ENCODE measurements at regions not wholly inside any gene's neighbourhood (a gene's known extent, or its start where the extent isn't known, plus 50 kb on each side); places are given as distances from the start of the nearest gene placed in this dataset.
"Not testable (repeated sequence)": the region's sequence is repeated elsewhere in the genome, so short reads cannot be mapped to it uniquely, and the experiment has no call there.

DNA sequence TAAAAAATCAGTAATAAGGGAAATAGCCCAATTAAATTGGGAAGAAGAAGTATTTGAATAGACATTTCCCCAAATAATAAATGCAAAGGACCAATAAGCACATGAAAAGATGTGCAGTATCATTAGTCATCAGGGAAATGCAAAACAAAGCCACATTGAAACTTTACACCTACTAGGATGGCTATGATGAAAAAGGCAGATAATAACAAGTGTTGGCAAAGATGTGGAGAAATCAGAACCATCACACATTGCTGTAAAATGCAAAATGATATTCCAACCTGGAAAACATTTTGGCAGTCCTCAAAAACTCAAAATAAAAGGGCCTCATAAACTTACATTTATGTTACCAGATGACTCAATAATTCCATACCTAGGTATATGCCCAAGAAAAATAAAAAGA, 131.1 kb upstream of the G2E3 start:
- H3K9me3 Mint-ChIP-seq: no peaks in the 10 kb centered on the region

DNA sequence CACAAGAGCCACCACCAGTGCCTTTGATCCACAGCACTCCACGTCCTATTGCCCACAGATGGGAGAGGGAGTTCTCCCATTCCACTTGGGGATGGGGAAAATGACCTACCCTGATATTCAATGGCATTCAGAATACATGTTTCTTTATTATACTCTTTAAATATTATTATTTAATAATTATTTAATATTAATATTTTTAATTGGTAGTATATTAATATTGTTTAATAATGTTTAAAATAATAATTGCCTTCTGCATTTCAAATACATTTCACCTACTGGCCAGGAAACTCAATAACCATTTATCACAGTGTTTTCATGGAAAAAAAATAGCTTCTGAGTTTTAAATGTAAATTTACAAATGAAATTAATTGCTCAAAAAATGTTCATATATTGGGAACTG, 127.4 kb upstream of the G2E3 start:
- ATAC-seq: no peak
- no peaks in the 10 kb centered on the region for H3K9me3 Mint-ChIP-seq
- H3K36me3 Mint-ChIP-seq: no peaks in the 10 kb centered on the region
- no peak overlapping the region for H3K4me3 Mint-ChIP-seq
- H3K27ac Mint-ChIP-seq: no peak overlapping the region
- H3K4me1 Mint-ChIP-seq: no peaks in the 10 kb centered on the region
- H3K27me3 Mint-ChIP-seq: peaks cover 11% of the 10 kb centered on the region

More for the DNA sequence above, 131.1 kb upstream of the G2E3 start:
- H3K36me3 Mint-ChIP-seq: no peaks in the 10 kb centered on the region
- no peak overlapping the region for H3K4me3 Mint-ChIP-seq
- ATAC-seq: no peak
- H3K27ac Mint-ChIP-seq: no peak overlapping the region
- peaks cover 11% of the 10 kb centered on the region for H3K27me3 Mint-ChIP-seq
- H3K4me1 Mint-ChIP-seq: no peaks in the 10 kb centered on the region

DNA sequence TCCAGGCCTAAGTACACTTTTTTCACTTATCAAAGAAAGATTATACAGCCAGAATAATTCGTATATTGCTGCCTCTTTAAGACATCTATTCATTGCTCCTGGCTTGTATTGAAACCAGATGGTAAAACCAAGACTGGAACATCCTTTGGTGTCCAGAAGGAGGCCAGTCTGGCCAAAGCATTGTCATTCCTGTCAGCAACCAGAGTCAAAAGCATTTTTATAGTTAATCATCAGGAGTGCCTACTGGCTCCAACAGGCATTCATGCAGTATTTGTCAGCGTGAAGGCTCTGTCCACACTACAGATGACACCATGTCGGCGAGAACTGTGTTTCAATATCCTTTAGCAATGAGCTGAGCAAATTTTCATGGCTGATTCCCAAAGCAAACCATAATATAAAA, 118.0 kb upstream of the G2E3 start:
- no peaks in the 10 kb centered on the region for H3K9me3 Mint-ChIP-seq
- H3K4me3 Mint-ChIP-seq: no peak overlapping the region
- no peaks in the 10 kb centered on the region for H3K4me1 Mint-ChIP-seq
- H3K27ac Mint-ChIP-seq: no peak overlapping the region
- peaks cover 8% of the 10 kb centered on the region for H3K27me3 Mint-ChIP-seq
- no peak for ATAC-seq
- no peaks in the 10 kb centered on the region for H3K36me3 Mint-ChIP-seq

DNA sequence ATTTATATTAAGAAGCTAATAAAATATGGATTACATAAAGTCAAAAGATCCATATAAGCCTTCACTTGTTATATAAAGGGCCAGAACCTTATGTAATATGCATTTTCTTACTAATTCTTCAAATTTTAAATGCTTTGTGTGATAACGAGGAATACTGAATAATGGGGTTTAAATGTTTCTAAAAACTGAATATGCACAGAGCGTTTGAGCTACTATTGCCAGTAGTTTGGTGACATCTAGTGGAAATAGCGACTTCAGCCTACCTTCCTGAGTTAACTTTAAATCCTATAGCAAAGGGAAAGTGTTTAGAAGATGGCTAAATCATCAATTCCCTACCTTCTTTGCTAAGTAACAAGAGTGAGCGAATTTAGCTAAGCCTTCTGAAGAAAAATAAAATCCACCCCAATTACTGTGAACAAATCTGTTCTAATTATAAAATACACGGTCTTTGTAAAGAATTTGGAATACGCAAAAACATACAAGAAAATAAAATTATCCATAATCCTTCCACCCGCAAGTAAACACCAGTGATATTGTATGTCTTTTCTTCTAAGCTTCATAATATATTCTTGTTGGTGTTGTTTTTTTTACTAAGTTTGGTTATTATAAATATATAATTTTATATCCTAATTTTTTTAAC, 115.5 kb upstream of the G2E3 start:
- H3K4me3 Mint-ChIP-seq: no peak overlapping the region
- no peak overlapping the region for H3K27ac Mint-ChIP-seq

DNA sequence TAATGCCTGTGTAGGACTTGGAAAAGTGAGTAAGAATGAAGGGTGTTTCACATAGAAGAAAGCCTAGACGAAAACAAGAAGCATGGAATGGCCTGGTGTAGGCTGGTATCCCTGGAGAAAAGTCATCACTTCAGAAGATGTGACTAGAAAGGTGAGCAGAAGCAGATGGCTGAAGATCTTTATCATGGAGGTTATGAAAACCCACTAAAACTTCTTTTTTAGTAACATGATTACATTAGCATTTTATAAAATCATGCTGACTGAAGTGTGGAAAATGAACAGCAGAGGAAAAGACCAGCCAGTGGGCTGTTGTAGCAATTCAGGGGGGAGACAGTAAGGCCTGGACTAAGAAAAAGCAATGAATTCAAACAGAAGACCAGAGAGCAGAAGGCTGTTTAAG, 114.5 kb upstream of the G2E3 start:
- Mint-ChIP-seq H3K27ac (no peak overlapping the region), H3K36me3 (no peaks in the 10 kb centered on the region), H3K4me1 (no peaks in the 10 kb centered on the region), H3K9me3 (no peaks in the 10 kb centered on the region), H3K27me3 (peaks cover 8% of the 10 kb centered on the region), H3K4me3 (no peak overlapping the region)
- ATAC-seq: no peak

More for the DNA sequence above, 115.5 kb upstream of the G2E3 start:
- H3K9me3 Mint-ChIP-seq: no peaks in the 10 kb centered on the region
- no peaks in the 10 kb centered on the region for H3K36me3 Mint-ChIP-seq
- no peak for ATAC-seq
- H3K4me1 Mint-ChIP-seq: no peaks in the 10 kb centered on the region
- peaks cover 8% of the 10 kb centered on the region for H3K27me3 Mint-ChIP-seq

DNA sequence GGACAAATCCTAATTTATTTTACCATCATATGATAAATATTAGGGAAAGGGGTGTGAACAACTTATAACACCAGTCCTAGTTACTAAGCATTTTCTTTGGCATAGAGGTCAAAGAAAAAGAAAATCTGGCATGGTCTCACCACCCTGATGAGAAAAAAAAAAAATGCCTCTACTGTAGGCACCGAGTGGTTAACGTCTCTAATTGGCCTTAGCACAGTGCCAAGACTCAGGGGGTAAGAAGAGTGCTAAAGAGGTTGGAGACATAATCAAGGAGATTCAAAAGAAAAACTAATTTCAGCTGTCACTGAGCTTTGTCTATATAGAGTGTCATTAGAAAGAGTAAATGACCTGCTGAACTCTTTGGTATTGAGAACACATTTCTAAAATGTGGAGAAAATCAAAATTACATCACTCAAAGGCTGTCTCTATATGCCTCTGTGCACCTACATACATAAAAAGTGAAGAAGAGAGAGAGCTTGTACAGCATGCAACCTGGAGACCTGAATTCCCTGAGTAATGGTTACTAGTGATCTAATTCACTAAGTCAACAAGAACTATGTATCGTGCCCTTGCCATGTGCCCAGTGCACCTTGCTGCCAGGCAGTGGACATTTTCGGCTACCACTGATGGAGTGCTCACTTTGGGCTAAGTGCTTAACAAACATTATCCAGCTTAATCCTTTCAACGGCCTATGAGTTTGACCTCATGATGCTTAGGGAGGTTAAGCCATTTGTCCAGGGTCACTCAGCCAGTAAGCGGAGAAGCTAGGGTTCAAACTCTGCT, 113.8 kb upstream of the G2E3 start:
- no peak for ATAC-seq
- H3K4me1 Mint-ChIP-seq: no peaks in the 10 kb centered on the region
- H3K9me3 Mint-ChIP-seq: no peaks in the 10 kb centered on the region
- no peak overlapping the region for H3K4me3 Mint-ChIP-seq
- H3K27ac Mint-ChIP-seq: no peak overlapping the region
- no peaks in the 10 kb centered on the region for H3K36me3 Mint-ChIP-seq
- peaks cover 8% of the 10 kb centered on the region for H3K27me3 Mint-ChIP-seq

DNA sequence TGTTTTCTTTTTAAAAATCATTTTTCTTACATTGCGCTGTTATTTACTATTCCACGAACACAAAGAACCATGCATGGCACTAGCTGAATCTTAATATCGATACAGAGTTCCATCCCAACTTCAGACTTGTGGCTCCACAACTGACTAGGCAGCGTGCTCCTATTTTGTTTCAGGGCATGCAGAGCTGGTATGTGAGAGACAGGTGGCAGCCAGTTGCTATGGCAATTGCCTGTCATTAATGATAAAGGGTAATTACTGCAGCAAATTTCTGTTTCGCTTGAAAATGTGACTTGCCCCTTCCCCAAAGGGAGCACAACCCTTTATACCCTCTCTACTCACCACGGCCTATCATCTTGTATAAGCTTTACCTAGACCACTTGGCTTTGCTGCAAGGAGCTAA, 113.1 kb upstream of the G2E3 start:
- no peak for ATAC-seq
- peaks cover 3% of the 10 kb centered on the region for H3K27me3 Mint-ChIP-seq
- H3K9me3 Mint-ChIP-seq: no peaks in the 10 kb centered on the region
- no peaks in the 10 kb centered on the region for H3K36me3 Mint-ChIP-seq
- H3K4me1 Mint-ChIP-seq: no peaks in the 10 kb centered on the region
- no peak overlapping the region for H3K4me3 Mint-ChIP-seq
- no peak overlapping the region for H3K27ac Mint-ChIP-seq

DNA sequence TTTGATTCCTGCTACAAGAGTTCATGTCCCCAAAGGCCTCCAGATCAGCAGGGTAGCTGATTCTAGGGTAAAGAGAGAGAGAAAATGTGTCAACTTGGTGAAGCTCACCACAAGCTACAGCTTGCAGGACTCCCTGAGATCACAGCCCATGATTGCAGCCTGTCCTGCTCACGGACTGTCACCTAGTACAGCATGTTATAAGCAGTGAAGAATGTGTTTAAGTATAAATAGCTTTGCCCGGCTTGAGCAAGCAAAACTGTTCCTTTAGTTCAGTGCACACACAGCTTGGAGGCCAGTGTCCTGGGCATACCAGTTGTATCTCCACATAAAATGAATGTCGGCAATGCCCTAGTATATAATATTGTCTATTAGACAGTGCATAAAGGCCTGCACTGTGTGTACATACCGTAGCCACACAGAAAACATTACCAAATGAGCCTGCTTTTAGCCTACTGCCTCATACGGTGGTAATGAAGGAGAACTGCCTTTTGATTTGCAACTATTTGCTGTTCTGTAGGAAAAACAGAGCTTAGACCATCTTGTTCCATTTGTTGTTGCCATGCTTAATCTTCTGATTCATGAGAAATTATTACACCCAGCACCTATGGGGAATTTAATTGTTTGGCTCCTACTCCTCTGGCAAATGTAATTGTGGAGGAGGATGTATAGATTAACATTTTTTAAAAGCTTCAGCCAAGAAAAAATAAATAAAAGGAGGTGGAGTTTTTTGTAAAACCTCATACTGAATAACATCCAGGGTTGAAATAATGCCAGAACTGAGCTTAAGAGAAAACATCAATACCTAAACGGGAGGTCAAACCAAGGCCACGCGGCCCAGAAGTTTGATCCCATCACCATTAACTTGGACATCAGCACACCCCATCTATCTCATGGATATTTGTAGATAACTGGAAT, 108.1 kb upstream of the G2E3 start:
- ATAC-seq: no peak
- Mint-ChIP-seq H3K9me3 (no peaks in the 10 kb centered on the region), H3K27ac (no peak overlapping the region), H3K4me1 (no peaks in the 10 kb centered on the region), H3K36me3 (no peaks in the 10 kb centered on the region), H3K27me3 (no peaks in the 10 kb centered on the region), H3K4me3 (no peak overlapping the region)

DNA sequence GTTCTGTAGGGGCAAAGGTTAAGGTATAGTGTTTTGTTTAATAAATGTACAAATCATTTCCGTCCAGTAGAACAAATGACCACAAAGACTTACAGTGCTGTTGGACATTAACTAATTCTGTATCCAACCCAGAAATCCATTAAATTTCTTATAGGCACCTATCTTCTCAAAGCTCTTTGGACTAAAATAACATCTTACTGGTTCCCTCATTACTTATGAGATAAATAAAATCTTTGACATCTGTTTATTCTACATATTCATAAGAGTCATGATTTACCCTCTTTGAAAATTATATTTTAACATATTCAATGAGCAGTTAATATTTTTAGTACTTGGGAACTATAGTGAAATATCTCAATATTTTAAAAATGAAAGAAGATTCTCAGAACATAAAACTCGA, 102.7 kb upstream of the G2E3 start:
- Mint-ChIP-seq H3K4me1 (no peaks in the 10 kb centered on the region), H3K4me3 (no peak overlapping the region), H3K36me3 (no peaks in the 10 kb centered on the region), H3K27ac (no peak overlapping the region), H3K9me3 (no peaks in the 10 kb centered on the region), H3K27me3 (no peaks in the 10 kb centered on the region)
- no peak for ATAC-seq

DNA sequence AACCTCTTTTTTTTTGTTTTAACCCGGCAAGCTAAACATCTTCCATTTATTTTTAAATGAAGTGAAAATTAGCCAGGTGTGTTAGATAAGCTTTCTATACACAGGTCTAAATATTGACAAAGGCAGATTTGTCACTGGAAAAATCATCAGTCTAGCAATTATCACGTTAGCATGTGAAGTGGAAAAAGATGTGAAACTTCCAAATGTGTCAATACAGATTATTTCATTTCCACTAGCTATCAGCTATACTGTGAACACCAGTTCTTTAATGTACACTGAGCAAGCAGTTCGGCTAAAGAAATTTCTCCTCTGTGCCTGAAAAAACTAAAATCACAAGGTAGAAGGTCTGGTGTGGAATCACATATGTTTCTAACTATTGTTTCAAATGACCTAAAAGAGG, 96.6 kb upstream of the G2E3 start:
- Mint-ChIP-seq H3K27me3 (peaks cover 10% of the 10 kb centered on the region), H3K9me3 (no peaks in the 10 kb centered on the region), H3K4me3 (no peak overlapping the region), H3K36me3 (no peaks in the 10 kb centered on the region), H3K4me1 (no peaks in the 10 kb centered on the region), H3K27ac (no peak overlapping the region)
- ATAC-seq: no peak

DNA sequence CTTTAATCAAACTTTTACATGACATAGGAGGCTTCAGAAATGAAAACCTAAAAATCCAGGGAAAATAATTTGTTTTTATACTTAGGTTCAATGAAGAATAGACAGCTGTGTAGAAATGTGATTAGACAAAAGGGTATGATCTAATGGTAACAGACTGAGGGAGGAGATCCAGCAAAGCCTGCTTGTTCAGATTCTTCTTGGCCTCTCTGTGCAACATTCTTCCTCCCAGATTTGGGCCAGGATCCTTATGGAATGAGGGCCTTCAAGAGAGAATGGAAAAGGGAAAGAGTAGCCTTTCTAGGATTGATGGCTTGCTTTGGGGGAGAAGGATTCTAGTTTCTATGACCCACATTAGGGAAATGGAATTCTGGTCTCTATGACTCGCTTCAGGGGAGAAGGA, 94.5 kb upstream of the G2E3 start:
- Mint-ChIP-seq H3K4me3 (no peak overlapping the region), H3K27ac (no peak overlapping the region), H3K4me1 (no peaks in the 10 kb centered on the region)

DNA sequence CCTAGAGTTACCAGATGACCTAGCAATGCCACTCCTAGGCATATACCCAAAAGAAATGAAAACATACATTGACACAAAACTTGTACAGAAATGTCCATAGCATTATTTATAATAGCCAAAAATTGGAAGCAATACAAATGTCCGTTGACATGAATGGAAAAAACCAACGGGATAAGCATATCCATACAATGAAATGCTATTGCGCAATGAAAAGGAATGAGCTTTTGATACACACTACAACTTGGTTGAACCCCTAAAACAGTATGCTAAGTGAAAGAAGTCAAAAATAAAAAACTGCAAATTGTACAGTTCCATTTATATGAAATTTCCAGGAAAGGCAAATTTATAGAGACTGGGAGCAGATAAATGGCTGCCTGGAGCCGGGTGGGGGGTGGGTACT, 90.6 kb upstream of the G2E3 start:
- no peaks in the 10 kb centered on the region for H3K4me1 Mint-ChIP-seq
- H3K27me3 Mint-ChIP-seq: peaks cover 10% of the 10 kb centered on the region
- H3K9me3 Mint-ChIP-seq: no peaks in the 10 kb centered on the region
- H3K36me3 Mint-ChIP-seq: no peaks in the 10 kb centered on the region
- no peak overlapping the region for H3K27ac Mint-ChIP-seq
- no peak overlapping the region for H3K4me3 Mint-ChIP-seq
- ATAC-seq: no peak

More for the DNA sequence above, 94.5 kb upstream of the G2E3 start:
- H3K36me3 Mint-ChIP-seq: no peaks in the 10 kb centered on the region
- H3K9me3 Mint-ChIP-seq: no peaks in the 10 kb centered on the region
- peaks cover 10% of the 10 kb centered on the region for H3K27me3 Mint-ChIP-seq
- no peak for ATAC-seq

DNA sequence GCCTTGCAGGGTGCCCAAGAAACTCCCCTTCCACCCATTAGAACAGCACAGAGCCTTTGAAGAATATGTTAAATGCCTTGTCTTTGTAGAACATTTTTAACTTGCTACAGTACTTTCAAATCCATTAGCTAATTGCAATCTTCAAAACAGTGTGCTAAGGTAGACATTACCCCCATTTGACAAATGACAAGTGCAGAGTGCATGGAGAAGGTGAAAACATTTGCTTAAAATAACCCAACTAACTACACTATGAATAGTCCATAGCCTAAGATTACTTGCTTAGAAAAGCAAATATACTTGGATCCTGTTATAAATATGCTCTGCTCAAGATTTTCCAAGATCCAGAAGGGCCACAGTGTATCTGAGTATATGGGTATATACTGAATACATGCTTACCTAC, 87.0 kb upstream of the G2E3 start:
- Mint-ChIP-seq H3K36me3 (no peaks in the 10 kb centered on the region), H3K9me3 (no peaks in the 10 kb centered on the region), H3K27me3 (no peaks in the 10 kb centered on the region), H3K27ac (no peak overlapping the region), H3K4me3 (no peak overlapping the region), H3K4me1 (no peaks in the 10 kb centered on the region)
- no peak for ATAC-seq

DNA sequence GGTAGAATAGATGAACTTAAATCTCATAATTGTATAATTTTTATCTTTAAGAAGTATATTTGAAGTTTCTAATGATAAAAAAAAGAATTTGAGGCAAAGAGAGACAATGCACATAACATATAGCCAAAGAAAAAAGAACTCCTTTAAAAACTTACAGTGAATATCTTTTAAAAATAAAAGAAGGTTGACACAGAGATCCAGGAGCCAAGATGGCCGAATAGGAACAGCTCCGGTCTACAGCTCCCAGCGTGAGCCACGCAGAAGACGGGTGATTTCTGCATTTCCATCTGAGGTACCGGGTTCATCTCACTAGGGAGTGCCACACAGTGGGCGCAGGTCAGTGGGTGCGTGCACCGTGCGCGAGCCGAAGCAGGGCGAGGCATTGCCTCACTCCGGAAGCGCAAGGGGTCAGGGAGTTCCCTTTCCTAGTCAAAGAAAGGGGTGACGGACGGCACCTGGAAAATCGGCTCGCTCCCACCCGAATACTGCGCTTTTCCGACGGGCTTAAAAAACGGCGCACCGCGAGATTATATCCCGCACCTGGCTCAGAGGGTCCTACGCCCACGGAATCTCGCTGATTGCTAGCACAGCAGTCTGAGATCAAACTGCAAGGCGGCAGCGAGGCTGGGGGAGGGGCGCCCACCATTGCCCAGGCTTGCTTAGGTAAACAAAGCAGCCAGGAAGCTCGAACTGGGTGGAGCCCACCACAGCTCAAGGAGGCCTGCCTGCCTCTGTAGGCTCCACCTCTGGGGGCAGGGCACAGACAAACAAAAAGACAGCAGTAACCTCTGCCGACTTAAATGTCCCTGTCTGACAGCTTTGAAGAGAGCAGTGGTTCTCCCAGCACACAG, 84.9 kb upstream of the G2E3 start:
- not testable (repeated sequence) for H3K9me3 Mint-ChIP-seq, ATAC-seq, H3K27ac Mint-ChIP-seq, H3K4me1 Mint-ChIP-seq, H3K36me3 Mint-ChIP-seq, H3K27me3 Mint-ChIP-seq, H3K4me3 Mint-ChIP-seq

DNA sequence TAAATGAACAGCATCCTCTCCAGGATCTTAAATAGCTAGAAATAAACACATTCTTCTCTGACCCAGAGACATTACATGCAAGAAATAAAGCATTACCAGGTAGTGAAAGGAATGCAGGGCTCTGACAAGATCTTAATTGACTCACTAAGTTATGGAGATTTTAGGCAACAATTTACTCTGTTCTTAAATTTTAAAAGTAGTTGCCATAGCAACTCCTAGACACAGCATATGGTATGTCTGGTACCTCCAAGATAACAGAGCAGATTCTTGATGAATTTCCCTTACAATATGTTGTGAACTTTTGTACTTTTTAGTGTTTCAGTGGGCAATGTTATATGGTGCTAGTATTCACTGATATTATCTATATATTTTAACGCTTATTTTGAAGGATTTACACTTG, 76.7 kb upstream of the G2E3 start:
- Mint-ChIP-seq H3K4me1 (no peaks in the 10 kb centered on the region), H3K27ac (no peak overlapping the region), H3K9me3 (no peaks in the 10 kb centered on the region), H3K27me3 (no peaks in the 10 kb centered on the region), H3K36me3 (no peaks in the 10 kb centered on the region), H3K4me3 (no peak overlapping the region)
- ATAC-seq: no peak

All from stimulated activated memory B cell treated with anti-CD40 and anti-IgM and Interleukin-4, amounts not matched to agents 10 μg/mL and 1 μg/mL and 100 μg/mL, for 72 hours (primary cell).